K562 (cell line): ENCODE measurements at regions not wholly inside any gene's neighbourhood (a gene's known extent, or its start where the extent isn't known, plus 50 kb on each side); places are given as distances from the start of the nearest gene placed in this dataset.

Source experiments
- ATAC-seq: fragments of 200-7000 bp; cut with Tn5 transposase; 3 replicates; pipeline ENCODE4 v1.9.1; 2020; ENCODE audit warnings: moderate library complexity
- BruUV-seq: library from RNA; stranded (reverse); fragments of 400-500 nt; replicated peaks from 2 replicates; lab custom pipeline; 2021; lab: Mats Ljungman, UMichigan
- CTCF ChIA-PET: fragments of 300-600 bp; formaldehyde crosslinking; extraction: SDS; loops from one replicate; lab custom pipeline; 2021; ENCODE audit warnings: low intra/inter-chr PET ratio; lab: Yijun Ruan, JAX
- POLR2A ChIA-PET: fragments of 300-600, 350-650 bp; sonication (Branson Sonifier 250); formaldehyde crosslinking; extraction: SDS; loops from one replicate; lab custom pipeline; 2021; ENCODE audit warnings: antibody characterized with exemption, inconsistent platforms; lab: Yijun Ruan, JAX
- DNase-seq, 4 experiments: peaks; one replicate each; pipeline versions ENCODE4 v3.0.0 to v3.0.0-alpha.2; 2011 to 2018; ENCODE audit warnings: low spot score in 3 of 4, mixed read lengths in 3 of 4; ENCODE audit errors: extremely low read depth in 1 of 4
- FAIRE-seq: peaks from 2 replicates; lab custom pipeline; 2011; peaks lifted over from hg19 to GRCh38; lab: Jason Lieb, UNC
- H2AFZ ChIP-seq: 2 replicates; pipeline ENCODE4 v1.6.0; 2011; ENCODE audit warnings: low read depth, low read length, control low read depth, inconsistent platforms
- H3K27ac ChIP-seq: fragments of 200-600 bp; 3 replicates; pipeline ENCODE4 v1.8.0; 2011; ENCODE audit warnings: low read depth, mild to moderate bottlenecking, control low read depth, inconsistent platforms, low read length, moderate library complexity, mixed read lengths; ENCODE audit errors: extremely low read depth
- H3K27me3 ChIP-seq, 2 experiments: fragments of 300-600 bp in 1 of 2; 2 replicates in 1 of 2; 3 replicates in 1 of 2; pipeline versions ENCODE4 v1.6.0 to v1.8.0; 2011; ENCODE audit warnings: inconsistent platforms in 2 of 2, low read length in 2 of 2, mild to moderate bottlenecking in 1 of 2, mixed read lengths in 1 of 2, moderate library complexity in 1 of 2; ENCODE audit not compliant: control insufficient read depth in 2 of 2, insufficient read depth in 2 of 2
- H3K36me3 ChIP-seq: fragments of 300-600 bp; 3 replicates; pipeline ENCODE4 v1.8.0; 2011; ENCODE audit warnings: mild to moderate bottlenecking, low read length, inconsistent platforms; ENCODE audit not compliant: control insufficient read depth, insufficient read depth
- H3K4me1 ChIP-seq, 2 experiments: fragments of 200-600 bp in 1 of 2; replicated peaks in 1 of 2; 2 replicates in 1 of 2; 3 replicates in 1 of 2; pipeline versions ENCODE4 v1.5.1 to v1.8.0; 2011; ENCODE audit warnings: inconsistent platforms in 2 of 2, low read length in 2 of 2, mild to moderate bottlenecking in 1 of 2, mixed read lengths in 1 of 2, moderate library complexity in 1 of 2; ENCODE audit not compliant: control insufficient read depth in 2 of 2, insufficient read depth in 2 of 2
- H3K4me2 ChIP-seq: 2 replicates; pipeline ENCODE4 v1.6.1; 2011; ENCODE audit warnings: low read length, control low read depth, inconsistent platforms, mixed read lengths; ENCODE audit not compliant: insufficient read depth
- H3K4me3 ChIP-seq: fragments of 200-600 bp; sonication (generic), shearing (Covaris generic); 2 replicates; pipeline ENCODE4 v1.5.1; 2016; ENCODE audit warnings: control low read depth, inconsistent platforms
- H3K79me2 ChIP-seq: fragments of 200-600 bp; 3 replicates; pipeline ENCODE4 v1.8.0; 2011; ENCODE audit warnings: low read length, inconsistent platforms; ENCODE audit not compliant: control insufficient read depth, insufficient read depth
- H3K9ac ChIP-seq, 2 experiments: 2 replicates each; pipeline versions ENCODE4 v1.6.0 to v1.6.1; 2011; ENCODE audit warnings: low read depth in 2 of 2, low read length in 2 of 2, control low read depth in 1 of 2, inconsistent platforms in 1 of 2, mild to moderate bottlenecking in 1 of 2, mixed read lengths in 1 of 2; ENCODE audit not compliant: insufficient read depth in 1 of 2
- H3K9me1 ChIP-seq: one replicate; pipeline ENCODE4 v1.6.0; 2011; ENCODE audit warnings: inconsistent platforms, mild to moderate bottlenecking, low read length, moderate library complexity; ENCODE audit not compliant: control insufficient read depth, insufficient read depth
- H3K9me3 ChIP-seq: replicated peaks from 2 replicates; pipeline ENCODE4 v1.5.1; 2011; ENCODE audit warnings: low read depth, low read length, inconsistent platforms; ENCODE audit not compliant: control insufficient read depth, insufficient read depth
- H4K20me1 ChIP-seq: replicated peaks from 2 replicates; pipeline ENCODE4 v1.6.1; 2011; ENCODE audit warnings: low read length, inconsistent platforms, mixed read lengths; ENCODE audit not compliant: control insufficient read depth, insufficient read depth
- ARID3A ChIP-seq: IDR thresholded peaks from 2 replicates; pipeline ENCODE4 v1.6.1; 2012; ENCODE audit warnings: low read depth, low read length, improper control_type of control experiment, borderline replicate concordance
- BCL6 ChIP-seq: fragments of 250-450 bp; sonication (Bioruptor Pico); IDR thresholded peaks from 2 replicates; pipeline ENCODE4 v1.4.0; 2020
- ERF ChIP-seq: fragments of 450-650 bp; formaldehyde crosslinking; IDR thresholded peaks from 2 replicates; pipeline ENCODE4 v1.4.0; 2020; ENCODE audit warnings: mild to moderate bottlenecking, mixed read lengths
- IFI16 ChIP-seq: fragments of 250-450 bp; sonication (Bioruptor Pico); IDR thresholded peaks from 2 replicates; pipeline ENCODE4 v2.1.2; 2022; ENCODE audit warnings: mild to moderate bottlenecking, inconsistent platforms
- KAT2B ChIP-seq: IDR thresholded peaks from one replicate; pipeline ENCODE4 v1.6.1; 2012; ENCODE audit warnings: low read depth, mild to moderate bottlenecking, control low read depth, inconsistent platforms, low read length, moderate library complexity
- KLF13 ChIP-seq: fragments of 450-650 bp; IDR thresholded peaks from 2 replicates; pipeline ENCODE4 v1.6.1; 2016; ENCODE audit warnings: missing genetic modification characterization, low read depth, mild to moderate bottlenecking, missing compliant biosample characterization, moderate library complexity, borderline replicate concordance
- MTA2 ChIP-seq: fragments of 450-650 bp; IDR thresholded peaks from 2 replicates; pipeline ENCODE4 v1.6.1; 2016; ENCODE audit warnings: low read depth
- PREB ChIP-seq: sonication (generic); formaldehyde crosslinking; IDR thresholded peaks from 2 replicates; pipeline ENCODE4 v1.8.1; 2023; ENCODE audit warnings: mild to moderate bottlenecking, missing genetic modification reagents
- PRPF4 ChIP-seq: fragments of 200-400 bp; formaldehyde crosslinking; IDR thresholded peaks from one replicate; pipeline ENCODE4 v1.6.1; 2017; ENCODE audit warnings: low read length, low read depth, mild to moderate bottlenecking; ENCODE audit not compliant: insufficient read depth, poor library complexity, severe bottlenecking
- PTBP1 ChIP-seq: fragments of 200-400 bp; formaldehyde crosslinking; IDR thresholded peaks from 2 replicates; pipeline ENCODE4 v1.6.1; 2017; ENCODE audit warnings: low read depth, low read length
- SMARCE1 ChIP-seq: fragments of 450-650 bp; IDR thresholded peaks from 2 replicates; pipeline ENCODE4 v1.7.1; 2016; ENCODE audit warnings: mild to moderate bottlenecking
- ZBED1 ChIP-seq: IDR thresholded peaks from 2 replicates; pipeline ENCODE4 v1.6.1; 2014
- WGBS: fragments of 100-300 bp; shearing (Covaris generic); methylation state at CpG from one replicate; pipeline ENCODE4 v1.1.6; 2016; ENCODE audit warnings: low coverage, mixed read lengths; ENCODE audit not compliant: insufficient coverage; ENCODE audit errors: missing lambda C conversion rate; 5-methylcytosine and 5-hydroxymethylcytosine counted together
- in situ Hi-C: fragments of 300-500 bp; cut with MboI; formaldehyde crosslinking; loops from 4 replicates; pipeline ENCODE4 v1.15.0; 2018; ENCODE audit warnings: inconsistent platforms, mixed read lengths
- intact Hi-C: fragments of 100-400 bp; cut with micrococcal nuclease; formaldehyde crosslinking; loops from 2 replicates; pipeline ENCODE4 v1.14.2; 2022
- TF ChIP-seq, protein P1 (sequence below): sonication (generic); formaldehyde crosslinking; IDR thresholded peaks from 2 replicates; pipeline ENCODE4 v1.8.0; 2022; ENCODE audit warnings: mild to moderate bottlenecking, missing genetic modification reagents

DNA sequence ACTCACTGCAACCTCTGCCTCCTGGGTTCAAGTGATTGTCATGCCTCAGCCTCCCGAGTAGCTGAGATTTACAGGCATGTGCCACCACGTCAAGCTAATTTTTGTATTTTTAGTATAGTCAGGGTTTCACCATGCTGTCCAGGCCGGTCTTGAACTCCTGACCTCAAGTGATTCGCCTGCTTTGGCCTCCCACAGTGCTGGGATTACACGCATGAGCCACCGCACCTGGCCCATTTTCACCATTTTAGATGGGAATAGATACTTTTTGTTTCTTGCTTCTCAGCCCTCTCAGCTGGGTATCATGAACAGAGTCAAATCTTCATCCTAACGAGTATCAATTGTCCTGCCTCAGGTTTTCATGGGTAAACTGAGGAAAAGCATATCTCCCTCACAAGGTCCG, 235.0 kb downstream of the CDC5L start:
- Histone ChIP-seq H4K20me1 (no peaks in the 10 kb centered on the region), H3K9ac (no peak overlapping the region), H3K9me3 (no peaks in the 10 kb centered on the region), H3K4me3 (no peak overlapping the region), H3K4me2 (no peak overlapping the region), H3K27me3 (peaks cover 9 to 42% of the 10 kb centered on the region in 2 experiments; a peak in 3 of 5 replicates), H3K4me1 (no peaks in the 10 kb centered on the region), H3K79me2 (no peaks in the 10 kb centered on the region), H3K36me3 (no peaks in the 10 kb centered on the region), H2AFZ (no peak overlapping the region), H3K9me1 (no peaks in the 10 kb centered on the region), H3K27ac (no peak overlapping the region)
- POLR2A ChIA-PET = no interaction called here
- intact Hi-C loops = no loop called here
- DNase-seq (no peak), FAIRE-seq (peak; percentile 19), ATAC-seq (no peak)
- no peak for TF ChIP-seq SMARCE1
- TF ChIP-seq, protein P1, sequence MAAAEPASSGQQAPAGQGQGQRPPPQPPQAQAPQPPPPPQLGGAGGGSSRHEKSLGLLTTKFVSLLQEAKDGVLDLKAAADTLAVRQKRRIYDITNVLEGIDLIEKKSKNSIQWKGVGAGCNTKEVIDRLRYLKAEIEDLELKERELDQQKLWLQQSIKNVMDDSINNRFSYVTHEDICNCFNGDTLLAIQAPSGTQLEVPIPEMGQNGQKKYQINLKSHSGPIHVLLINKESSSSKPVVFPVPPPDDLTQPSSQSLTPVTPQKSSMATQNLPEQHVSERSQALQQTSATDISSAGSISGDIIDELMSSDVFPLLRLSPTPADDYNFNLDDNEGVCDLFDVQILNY (CRISPR knock-in tag) = no peak
- BruUV-seq = no TSS peak
- WGBS = 0% methylated on average over 8 of the region's 8 CpGs
- CTCF ChIA-PET = no interaction called here
- in situ Hi-C loops = no loop called here

GRCh38 chr6:44622956-44623355, 235.4 kb downstream of the CDC5L start:
- H3K9me3 ChIP-seq = no peaks in the 10 kb centered on the region
- H3K79me2 ChIP-seq = no peaks in the 10 kb centered on the region
- ChIA-PET POLR2A (no interaction called here), CTCF (no interaction called here)
- intact Hi-C loops = no loop called here
- no peaks in the 10 kb centered on the region for H4K20me1 ChIP-seq
- peaks cover 7 to 41% of the 10 kb centered on the region in 2 experiments; a peak in 3 of 5 replicates for H3K27me3 ChIP-seq
- H3K4me2 ChIP-seq = no peak overlapping the region
- ATAC-seq (no peak), DNase-seq (no peak), FAIRE-seq (no peak)
- no peak overlapping the region for H3K27ac ChIP-seq
- in situ Hi-C loops = no loop called here
- BruUV-seq = no TSS peak
- H3K36me3 ChIP-seq = no peaks in the 10 kb centered on the region
- H3K4me3 ChIP-seq = no peak overlapping the region
- no peaks in the 10 kb centered on the region for H3K4me1 ChIP-seq
- no peaks in the 10 kb centered on the region for H3K9me1 ChIP-seq
- no peak overlapping the region for H3K9ac ChIP-seq
- 2% methylated on average over 2 of the region's 2 CpGs for WGBS
- no peak overlapping the region for H2AFZ ChIP-seq
- TF ChIP-seq KLF13 (tag) (no peak), IFI16 (CRISPR knock-in tag) (no peak), ERF (CRISPR knock-in tag) (no peak), KAT2B (no peak), PTBP1 (no peak), MTA2 (no peak), ZBED1 (no peak), ARID3A (no peak), PRPF4 (no peak), PREB (CRISPR knock-in tag) (no peak), BCL6 (no peak)
